GDM1 (cell line): ENCODE measurements at regions not wholly inside any gene's neighbourhood (a gene's known extent, or its start where the extent isn't known, plus 50 kb on each side); places are given as distances from the start of the nearest gene placed in this dataset.
"Not testable (repeated sequence)": the region's sequence is repeated elsewhere in the genome, so short reads cannot be mapped to it uniquely, and the experiment has no call there.

ENCODE experiments used
- DNase-seq: peaks from one replicate; lab custom pipeline; 2025; lab: John Stamatoyannopoulos, UW

DNA sequence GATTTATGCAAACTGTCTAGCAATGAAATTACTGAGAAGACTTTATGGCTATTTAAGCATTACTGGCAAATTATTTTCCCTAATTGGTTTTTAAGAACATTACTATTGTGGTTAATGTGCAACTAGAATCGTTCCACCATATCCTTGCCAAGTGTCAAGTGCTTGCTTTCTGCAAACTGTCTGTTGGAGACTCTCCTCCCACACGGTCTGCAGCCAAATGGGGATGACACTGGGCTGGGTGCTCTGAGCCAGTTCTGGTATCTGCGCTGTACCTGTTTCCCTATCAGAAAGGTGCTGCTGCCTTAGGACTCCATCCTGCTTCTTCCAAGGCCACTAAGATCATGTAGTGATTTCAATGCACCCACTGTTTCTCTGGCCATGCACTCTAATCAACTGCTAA, 110.4 kb downstream of the RAMP3 start:
- no peak for DNase-seq

DNA sequence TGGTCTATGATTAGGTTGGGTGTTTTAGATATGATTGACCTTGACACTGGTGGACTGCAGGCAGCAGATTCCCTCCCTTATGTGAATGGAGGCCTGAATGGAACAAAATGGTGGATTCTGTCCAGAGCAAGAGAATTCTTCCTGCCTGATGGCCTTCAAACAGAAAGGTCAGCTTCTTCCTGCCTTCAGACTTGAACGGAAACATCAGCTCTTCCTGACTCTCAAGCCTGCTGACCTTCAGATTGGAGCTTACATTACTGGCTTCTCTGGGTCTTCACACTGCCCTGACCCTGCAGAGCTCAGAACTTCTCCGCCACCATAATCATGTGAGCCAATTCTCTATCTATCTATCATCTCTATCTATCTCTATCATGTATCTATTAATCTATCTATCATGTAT, 111.6 kb downstream of the RAMP3 start:
- DNase-seq = no peak

DNA sequence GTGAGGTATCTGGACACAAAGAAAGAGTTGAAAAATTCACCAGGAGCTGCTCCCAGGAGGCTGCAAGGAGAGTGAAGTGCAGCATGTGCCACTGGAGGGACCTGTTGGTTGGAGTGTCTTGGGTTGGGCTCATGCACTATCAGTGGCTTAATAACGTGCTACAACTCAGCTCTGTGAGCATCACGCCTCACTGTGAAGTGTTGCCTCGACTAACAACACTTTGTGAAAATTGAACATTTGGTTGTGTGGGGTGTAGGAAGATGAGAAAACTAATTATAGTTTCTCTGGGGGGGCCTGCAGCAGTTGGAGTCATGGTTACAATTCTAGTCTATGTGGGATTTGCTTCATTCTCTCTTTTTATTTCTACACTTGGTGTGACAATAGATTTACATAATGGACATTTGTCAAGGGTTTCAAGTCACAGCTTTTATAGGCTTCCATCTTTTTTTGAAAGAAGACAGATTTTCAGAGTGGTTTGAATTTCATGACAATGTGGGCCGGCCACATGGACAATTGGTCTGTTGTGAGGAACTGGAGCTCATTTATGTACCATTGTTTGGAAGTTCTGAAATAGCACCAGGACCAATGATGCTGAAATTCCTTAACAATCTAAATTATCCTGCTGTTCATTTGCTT, 121.3 kb downstream of the RAMP3 start:
- no peak for DNase-seq

DNA sequence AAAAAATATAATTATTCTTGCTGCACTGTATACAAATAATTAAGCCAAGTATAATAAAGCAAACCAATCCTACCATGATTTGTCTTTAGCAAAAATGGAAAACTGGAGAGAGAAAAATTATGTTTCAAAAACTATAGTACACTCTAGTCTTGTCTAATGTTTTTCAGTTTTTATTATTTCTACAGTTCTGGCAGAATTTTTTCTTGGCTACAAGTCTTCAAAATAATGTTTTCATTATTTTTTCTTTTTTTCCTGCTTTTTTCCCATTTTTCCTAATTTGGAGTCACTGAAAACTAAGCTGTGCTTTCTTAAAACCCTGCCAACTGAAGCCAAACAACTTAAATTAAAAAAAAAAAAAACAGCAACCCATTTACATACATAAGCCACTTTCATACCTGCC, 132.0 kb downstream of the RAMP3 start:
- not testable (repeated sequence) for DNase-seq

GRCh38 chr7:45290880-45291279, 133.3 kb downstream of the RAMP3 start:
- DNase-seq = no peak

GRCh38 chr7:45292481-45292880, 134.9 kb downstream of the RAMP3 start:
- DNase-seq = peak; percentile 1

DNA sequence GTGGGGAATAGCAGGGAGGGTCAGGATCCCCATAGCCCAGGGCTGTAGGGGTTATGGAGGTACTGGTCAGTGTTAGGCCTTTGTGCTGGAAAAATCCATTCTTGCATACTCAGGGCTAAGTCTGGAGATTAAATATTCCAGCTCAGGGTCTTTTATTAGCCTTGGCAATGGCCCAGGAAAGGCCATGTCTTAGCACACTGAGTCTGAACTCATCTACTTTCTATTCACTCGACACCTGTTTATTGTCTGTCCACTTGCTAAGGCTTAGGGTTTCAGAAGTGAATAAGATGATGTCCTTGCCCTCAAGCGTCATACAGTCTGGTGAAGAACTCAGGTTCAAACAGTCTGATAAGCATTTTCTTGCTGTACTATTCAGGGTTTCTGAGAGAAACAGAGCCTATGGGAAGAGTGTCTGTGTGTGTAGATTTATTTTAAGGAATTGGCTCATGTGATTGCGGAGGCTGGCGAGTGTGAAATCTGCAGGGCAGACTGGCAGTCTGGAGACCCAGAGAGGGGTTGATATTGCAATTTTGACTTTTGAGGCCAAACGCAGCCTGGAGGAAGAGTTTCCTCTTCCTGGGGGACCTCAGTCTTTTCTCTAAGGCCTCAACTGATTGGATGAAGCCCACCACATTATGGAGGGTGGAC, 135.8 kb downstream of the RAMP3 start:
- DNase-seq = no peak

- DNase-seq = no peak
These were observed 137.0 kb downstream of the RAMP3 start for GRCh38 chr7:45294559-45294958.

DNA sequence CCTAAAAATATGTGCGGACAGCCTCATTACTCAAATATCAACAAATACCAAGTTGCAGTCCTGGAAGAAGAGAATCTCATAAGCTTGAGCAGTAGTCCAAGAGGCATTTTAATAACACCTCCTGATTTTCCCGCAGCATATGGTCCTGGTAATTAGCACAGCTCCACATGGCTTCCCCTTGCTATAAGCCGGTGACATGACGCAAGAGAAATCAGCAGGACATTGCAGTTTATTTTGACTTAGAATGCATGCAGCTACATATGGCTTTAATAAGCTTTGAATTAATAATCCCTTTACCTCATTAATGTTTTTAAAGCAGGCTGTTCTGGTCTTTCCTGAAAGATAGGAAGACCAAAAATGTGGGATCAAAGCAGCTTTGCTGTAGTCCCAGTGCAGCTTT, 137.6 kb downstream of the RAMP3 start:
- no peak for DNase-seq

DNA sequence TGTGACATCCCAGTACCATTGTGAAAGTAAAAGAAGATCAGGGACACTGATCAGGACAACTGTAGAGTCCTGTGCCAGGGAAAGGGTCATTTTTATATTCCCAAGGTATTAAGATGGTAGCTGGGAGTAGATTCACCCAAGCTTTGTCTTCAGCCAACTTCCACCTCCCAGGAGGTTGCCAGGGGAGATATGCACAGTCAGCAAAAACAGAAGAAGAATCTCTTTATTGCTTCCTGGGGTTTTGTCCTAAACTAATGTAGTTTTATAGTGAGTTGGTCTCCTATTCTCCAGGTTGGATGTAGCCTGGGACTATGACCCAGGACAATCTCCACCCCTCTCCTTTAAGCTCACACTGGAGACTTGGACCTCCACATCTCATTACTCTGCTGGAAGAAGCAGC, 139.2 kb downstream of the RAMP3 start:
- DNase-seq = no peak

- no peak for DNase-seq
These were observed 149.2 kb downstream of the RAMP3 start for GRCh38 chr7:45306752-45307305.

DNA sequence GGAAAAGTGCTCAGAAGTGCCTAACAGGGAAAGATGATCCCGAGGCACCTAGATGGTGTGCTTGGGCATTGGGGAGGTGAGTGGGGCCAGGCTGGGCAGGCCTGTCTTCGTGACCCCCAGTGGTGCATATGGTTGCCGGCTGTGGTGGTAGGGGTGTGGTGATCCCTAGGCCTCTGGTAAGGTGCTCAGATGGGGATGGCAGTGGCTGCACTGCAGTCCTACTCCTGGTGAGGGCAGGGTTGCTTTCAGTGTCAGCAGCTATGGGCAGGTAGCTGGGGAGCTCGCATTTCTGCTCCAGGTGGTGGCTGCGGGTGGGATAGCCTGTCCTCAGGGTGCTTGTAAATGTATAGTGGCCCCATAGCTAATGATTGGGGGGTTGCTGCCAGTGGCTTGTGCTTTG, 154.0 kb downstream of the RAMP3 start:
- no peak for DNase-seq

- DNase-seq = not testable (repeated sequence)
These were observed 157.9 kb downstream of the RAMP3 start for GRCh38 chr7:45315512-45315911.

GRCh38 chr7:45324683-45325237, 167.2 kb downstream of the RAMP3 start:
- no peak for DNase-seq

DNA sequence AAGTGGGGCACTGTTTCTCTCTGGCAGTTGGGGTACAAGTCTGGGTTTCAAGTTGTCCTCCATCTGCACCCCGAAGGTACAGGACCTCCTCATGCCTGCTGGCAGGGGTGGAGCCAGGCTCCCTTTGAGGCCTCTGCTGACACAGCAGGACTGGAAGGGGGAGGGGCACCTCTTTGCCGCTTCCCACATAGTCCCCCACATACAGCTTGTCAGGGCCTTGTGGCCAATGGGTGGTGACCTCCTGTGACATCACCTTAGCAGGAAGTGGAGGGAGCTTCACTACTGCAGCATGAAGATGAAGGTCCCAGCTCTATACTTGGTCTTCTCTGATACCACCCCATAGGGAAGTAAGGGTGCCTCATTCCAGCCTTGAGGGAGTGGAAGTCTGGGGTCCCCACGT, 167.8 kb downstream of the RAMP3 start:
- DNase-seq = no peak

- no peak for DNase-seq
These were observed 170.9 kb downstream of the RAMP3 start for GRCh38 chr7:45328403-45328981.

GRCh38 chr7:45331563-45331962, 174.0 kb downstream of the RAMP3 start:
- no peak for DNase-seq

GRCh38 chr7:45335024-45335423, 177.4 kb downstream of the RAMP3 start:
- DNase-seq = not testable (repeated sequence)

GRCh38 chr7:45342236-45342635, 184.6 kb downstream of the RAMP3 start:
- no peak for DNase-seq

- DNase-seq = no peak
These were observed 186.2 kb downstream of the RAMP3 start for GRCh38 chr7:45343746-45344145.

GRCh38 chr7:45347804-45348203, 190.2 kb downstream of the RAMP3 start:
- no peak for DNase-seq

GRCh38 chr7:45349090-45349489, 191.5 kb downstream of the RAMP3 start:
- no peak for DNase-seq

GRCh38 chr7:45350896-45351295, 193.3 kb downstream of the RAMP3 start:
- no peak for DNase-seq
